Tibial artery (tissue), 4 donors: ENCODE measurements at regions not wholly inside any gene's neighbourhood (a gene's known extent, or its start where the extent isn't known, plus 50 kb on each side); places are given as distances from the start of the nearest gene placed in this dataset.

ENCODE experiments used
- DNase-seq, 2 donors: peaks; one replicate each; pipeline ENCODE4 v3.0.0-alpha.2; 2019
- H3K27ac ChIP-seq, 2 donors: fragments of 200-600 bp; sonication (generic) in 1 of 2; 1 replicate in 1 of 2; 2 replicates in 1 of 2; pipeline ENCODE4 v1.5.1; 2018 to 2019; ENCODE audit warnings: mild to moderate bottlenecking in 1 of 2
- H3K27me3 ChIP-seq, 2 donors: fragments of 200-600 bp; sonication (generic) in 1 of 2; one replicate each; pipeline versions ENCODE4 v1.5.1 to v1.6.0; 2016 to 2019
- H3K36me3 ChIP-seq, 3 donors: fragments of 200-600 bp; sonication (generic) in 2 of 3; one replicate each; pipeline ENCODE4 v1.5.1; 2016 to 2019; ENCODE audit warnings: mild to moderate bottlenecking in 2 of 3
- H3K4me1 ChIP-seq, 4 donors: fragments of 200-600 bp; sonication (generic) in 2 of 4; 1 replicate in 3 of 4; 2 replicates in 1 of 4; pipeline ENCODE4 v1.5.1; 2016 to 2019
- H3K4me3 ChIP-seq, 2 donors: fragments of 200-600 bp; sonication (generic) in 1 of 2; 1 replicate in 1 of 2; 2 replicates in 1 of 2; pipeline ENCODE4 v1.5.1; 2018 to 2019; ENCODE audit warnings: mild to moderate bottlenecking in 2 of 2
- H3K9me3 ChIP-seq, 3 donors: fragments of 200-600 bp; sonication (generic) in 1 of 3; one replicate each; pipeline ENCODE4 v1.5.1; 2016 to 2019
- CTCF ChIP-seq, 2 experiments: fragments of 200-600 bp in 1 of 2; fragments of 450-650 bp in 1 of 2; IDR thresholded peaks; one replicate each; pipeline ENCODE4 v1.5.1; 2017 to 2019; ENCODE audit warnings: antibody characterized with exemption in 2 of 2, mild to moderate bottlenecking in 1 of 2, moderate library complexity in 1 of 2
- intact Hi-C: fragments of 100-400 bp; cut with DNase I; formaldehyde crosslinking; loops from one replicate; pipeline ENCODE4 v1.15.0; 2023; ENCODE audit warnings: low total_unique reads

GRCh38 chr13:93147946-93148345 is 78.7 kb upstream of the GPC6 start:
- Histone ChIP-seq H3K4me3 (no peak overlapping the region), H3K4me1 (no peaks in the 10 kb centered on the region)
- DNase-seq: no peak

GRCh38 chr13:93151277-93151676 is 75.3 kb upstream of the GPC6 start:
- DNase-seq: no peak
- Histone ChIP-seq H3K36me3 (no peaks in the 10 kb centered on the region), H3K27ac (no peak overlapping the region), H3K9me3 (no peaks in the 10 kb centered on the region), H3K4me3 (no peak overlapping the region), H3K4me1 (no peaks in the 10 kb centered on the region), H3K27me3 (no peaks in the 10 kb centered on the region)
- no peak for TF ChIP-seq CTCF (IDR thresholded peaks at IDR 0.05)
- intact Hi-C loops: no loop called here

More at GRCh38 chr13:93147946-93148345, 78.7 kb upstream of the GPC6 start:
- H3K27me3 ChIP-seq: no peaks in the 10 kb centered on the region
- no peaks in the 10 kb centered on the region for H3K36me3 ChIP-seq
- H3K9me3 ChIP-seq: no peaks in the 10 kb centered on the region
- TF ChIP-seq CTCF (IDR thresholded peaks at IDR 0.05): no peak
- no peak overlapping the region for H3K27ac ChIP-seq
- intact Hi-C loops: no loop called here

DNA sequence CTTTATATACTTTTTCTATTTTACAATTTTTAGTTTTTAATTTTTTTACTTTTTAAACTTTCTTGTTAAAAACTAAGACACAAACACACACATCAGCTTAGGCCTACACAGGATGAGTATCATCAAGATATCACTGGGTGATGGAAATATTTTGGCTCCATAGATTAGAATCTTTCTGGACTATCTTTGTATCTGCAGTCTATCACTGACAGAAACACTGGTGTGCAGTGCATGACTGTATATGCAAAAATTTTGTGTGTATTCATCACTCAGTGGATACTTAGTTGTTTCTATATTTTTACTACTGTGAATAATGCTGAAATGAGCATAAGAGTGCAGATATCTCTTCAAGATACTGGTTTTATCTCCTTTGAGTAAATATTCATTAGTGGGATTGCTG is 68.0 kb upstream of the GPC6 start:
- intact Hi-C loops: no loop called here
- H3K9me3 ChIP-seq: no peaks in the 10 kb centered on the region
- TF ChIP-seq CTCF (IDR thresholded peaks at IDR 0.05): no peak
- H3K27me3 ChIP-seq: no peaks in the 10 kb centered on the region
- H3K36me3 ChIP-seq: no peaks in the 10 kb centered on the region
- H3K27ac ChIP-seq: no peak overlapping the region
- no peak for DNase-seq
- H3K4me1 ChIP-seq: no peaks in the 10 kb centered on the region
- H3K4me3 ChIP-seq: no peak overlapping the region

GRCh38 chr13:93169980-93170379 is 56.6 kb upstream of the GPC6 start:
- Histone ChIP-seq H3K36me3 (no peaks in the 10 kb centered on the region), H3K4me1 (no peaks in the 10 kb centered on the region), H3K27ac (no peak overlapping the region), H3K4me3 (no peak overlapping the region), H3K9me3 (no peaks in the 10 kb centered on the region), H3K27me3 (no peaks in the 10 kb centered on the region)
- intact Hi-C loops: no loop called here
- TF ChIP-seq CTCF (IDR thresholded peaks at IDR 0.05): no peak
- DNase-seq: no peak

DNA sequence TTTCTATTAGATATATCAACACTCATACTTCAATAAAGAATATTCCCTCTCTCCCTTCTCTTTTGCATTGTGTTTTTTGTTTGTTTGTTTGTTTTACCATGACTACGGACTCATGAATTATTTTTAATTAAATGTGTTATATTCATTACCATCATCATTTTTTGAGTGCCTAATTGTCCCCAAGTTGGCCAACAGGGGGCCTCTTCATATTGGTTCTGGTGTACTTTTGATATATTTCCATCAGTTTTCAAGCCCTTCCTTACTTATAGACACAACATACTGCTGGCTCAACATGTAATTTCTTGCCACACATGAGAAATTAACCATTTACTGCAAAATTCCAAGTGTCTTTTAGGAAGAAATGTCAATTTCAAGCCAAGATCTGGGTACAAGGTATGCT is 54.5 kb upstream of the GPC6 start:
- intact Hi-C loops: no loop called here
- TF ChIP-seq CTCF (IDR thresholded peaks at IDR 0.05): no peak

DNA sequence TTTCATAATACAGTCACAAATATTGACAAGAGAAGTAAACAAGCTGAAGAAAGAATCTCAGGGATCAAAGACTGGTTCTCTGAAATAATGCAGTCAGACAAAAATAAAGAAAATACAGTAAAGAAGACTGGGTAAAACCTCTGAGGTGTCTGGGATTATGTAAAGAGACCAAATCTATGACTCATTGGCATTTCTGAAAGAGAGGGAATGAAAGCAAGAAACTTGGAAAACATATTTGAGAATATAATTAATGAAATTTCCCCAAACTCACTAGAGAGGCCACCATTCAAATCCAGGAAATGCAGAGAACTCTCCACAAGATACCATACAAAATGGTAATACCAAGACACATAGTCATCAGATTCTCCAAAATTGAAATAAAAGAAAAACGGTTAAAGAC is 53.0 kb upstream of the GPC6 start:
- Histone ChIP-seq H3K27ac (no peak overlapping the region), H3K4me1 (no peaks in the 10 kb centered on the region), H3K36me3 (no peaks in the 10 kb centered on the region), H3K9me3 (no peaks in the 10 kb centered on the region), H3K27me3 (no peaks in the 10 kb centered on the region), H3K4me3 (no peak overlapping the region)
- no peak for DNase-seq
- TF ChIP-seq CTCF (IDR thresholded peaks at IDR 0.05): no peak
- intact Hi-C loops: no loop called here

More for the DNA sequence above, 54.5 kb upstream of the GPC6 start:
- no peaks in the 10 kb centered on the region for H3K4me1 ChIP-seq
- no peaks in the 10 kb centered on the region for H3K27me3 ChIP-seq
- no peaks in the 10 kb centered on the region for H3K36me3 ChIP-seq
- no peak overlapping the region for H3K4me3 ChIP-seq
- no peak overlapping the region for H3K27ac ChIP-seq
- DNase-seq: no peak
- no peaks in the 10 kb centered on the region for H3K9me3 ChIP-seq
